ENCODE measurements at regions not wholly inside any gene's neighbourhood (a gene's known extent, or its start where the extent isn't known, plus 50 kb on each side); places are given as distances from the start of the nearest gene placed in this dataset.

DNA sequence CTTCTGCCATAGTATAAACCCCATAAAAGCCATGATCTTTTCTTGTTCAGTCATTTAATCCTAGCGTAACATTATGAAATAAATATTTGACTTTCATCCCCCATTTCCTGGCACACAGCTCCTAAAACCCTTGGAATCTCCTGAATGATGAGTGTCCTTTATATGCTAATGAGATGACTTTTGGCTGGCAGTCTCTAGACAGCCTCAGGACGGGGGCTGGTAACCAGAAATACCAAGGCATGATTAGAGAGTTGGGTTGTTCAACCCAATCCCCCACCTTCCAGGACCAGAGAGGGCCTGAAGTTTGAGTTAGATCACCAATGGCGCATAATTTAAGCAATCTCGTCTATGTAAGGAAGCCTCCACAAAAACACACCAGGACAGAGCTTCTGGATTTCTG lies 1246.1 kb upstream of the TENM4 start:
- Mint-ChIP-seq H3K4me1 (ENCODE audit: low read depth) (no peaks in the 10 kb centered on the region), H3K27me3 (no peaks in the 10 kb centered on the region), H3K9me3 (peaks cover 6% of the 10 kb centered on the region), H3K4me3 (no peak overlapping the region), H3K27ac (no peak overlapping the region), H3K36me3 (ENCODE audit: low read depth) (no peaks in the 10 kb centered on the region)
- ATAC-seq (no peak), DNase-seq (no peak)
- ChIA-PET POLR2A (no interaction called here), CTCF (no interaction called here)
- intact Hi-C loops (cut with micrococcal nuclease) = no loop called here
- no peak for TF ChIP-seq CTCF (IDR thresholded peaks at IDR 0.05)

- ChIA-PET CTCF (no interaction called here), POLR2A (no interaction called here)
- no peak overlapping the region for H3K27ac Mint-ChIP-seq
- H3K4me1 Mint-ChIP-seq (ENCODE audit: low read depth) = no peaks in the 10 kb centered on the region
- H3K27me3 Mint-ChIP-seq = no peaks in the 10 kb centered on the region
- intact Hi-C loops (cut with micrococcal nuclease) = no loop called here
- no peak for TF ChIP-seq CTCF (IDR thresholded peaks at IDR 0.05)
- H3K9me3 Mint-ChIP-seq = no peaks in the 10 kb centered on the region
- ATAC-seq (no peak), DNase-seq (no peak)
- H3K36me3 Mint-ChIP-seq (ENCODE audit: low read depth) = no peaks in the 10 kb centered on the region
- no peak overlapping the region for H3K4me3 Mint-ChIP-seq
Measured at GRCh38 chr11:80673566-80673965, 1232.7 kb upstream of the TENM4 start.

GRCh38 chr11:80669620-80670019 lies 1228.8 kb upstream of the TENM4 start:
- intact Hi-C loops (cut with micrococcal nuclease) = no loop called here
- Mint-ChIP-seq H3K27me3 (no peaks in the 10 kb centered on the region), H3K9me3 (peaks cover 2% of the 10 kb centered on the region), H3K4me1 (ENCODE audit: low read depth) (no peaks in the 10 kb centered on the region), H3K36me3 (ENCODE audit: low read depth) (no peaks in the 10 kb centered on the region), H3K27ac (no peak overlapping the region), H3K4me3 (no peak overlapping the region)
- no peak for ATAC-seq
- ChIA-PET POLR2A (no interaction called here), CTCF (no interaction called here)
- no peak for TF ChIP-seq CTCF (IDR thresholded peaks at IDR 0.05)
- no peak for DNase-seq

DNA sequence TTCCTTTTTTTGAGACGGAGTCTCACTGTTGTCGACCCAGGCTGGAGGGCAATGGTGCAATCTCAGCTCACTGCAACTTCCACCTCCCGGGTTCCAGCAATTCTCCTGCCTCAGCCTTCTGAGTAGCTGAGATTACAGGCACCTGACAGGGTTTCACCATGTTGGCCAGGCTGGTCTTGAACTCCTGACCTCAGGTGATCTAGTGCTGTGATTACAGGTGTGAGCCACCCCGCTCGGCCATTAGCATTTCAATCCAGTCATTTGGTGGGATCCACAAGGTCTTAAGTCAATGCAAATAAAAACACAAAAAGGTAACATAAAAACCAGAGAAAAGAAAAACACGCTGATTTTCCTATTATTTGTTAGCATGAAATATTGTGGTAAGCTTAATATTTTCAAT lies 1227.2 kb upstream of the TENM4 start:
- H3K4me3 Mint-ChIP-seq = no peak overlapping the region
- TF ChIP-seq CTCF (IDR thresholded peaks at IDR 0.05) = no peak
- ChIA-PET POLR2A (no interaction called here), CTCF (no interaction called here)
- no peak overlapping the region for H3K27ac Mint-ChIP-seq
- H3K9me3 Mint-ChIP-seq = peaks cover 2% of the 10 kb centered on the region
- no peak for ATAC-seq
- no peaks in the 10 kb centered on the region for H3K27me3 Mint-ChIP-seq
- no peaks in the 10 kb centered on the region for H3K36me3 Mint-ChIP-seq (ENCODE audit: low read depth)
- intact Hi-C loops (cut with micrococcal nuclease) = no loop called here
- DNase-seq = no peak
- H3K4me1 Mint-ChIP-seq (ENCODE audit: low read depth) = no peaks in the 10 kb centered on the region

DNA sequence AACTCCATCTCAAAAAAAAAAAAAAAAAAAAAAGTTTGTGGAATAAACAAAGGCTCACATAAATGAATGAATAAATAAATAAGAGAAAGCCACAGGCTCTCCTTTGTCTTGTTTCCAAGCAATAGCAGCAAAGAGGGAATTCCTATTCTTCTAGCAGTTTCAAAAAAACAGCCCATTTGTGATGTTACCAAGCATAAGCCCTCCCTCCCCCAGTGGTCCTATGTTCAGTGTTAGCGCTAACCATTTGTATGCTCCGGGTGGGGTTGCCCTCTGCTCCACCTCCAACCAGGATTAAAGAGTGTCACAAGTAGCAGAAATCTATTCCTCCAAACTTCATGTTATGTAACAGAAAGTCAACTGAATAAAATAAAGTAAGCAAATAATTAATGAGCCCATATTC lies 1215.0 kb upstream of the TENM4 start:
- intact Hi-C loops (cut with micrococcal nuclease) = no loop called here
- ChIA-PET CTCF (no interaction called here), POLR2A (no interaction called here)
- Mint-ChIP-seq H3K36me3 (ENCODE audit: low read depth) (no peaks in the 10 kb centered on the region), H3K27me3 (no peaks in the 10 kb centered on the region), H3K9me3 (peaks cover 13% of the 10 kb centered on the region), H3K4me3 (no peak overlapping the region), H3K27ac (no peak overlapping the region), H3K4me1 (ENCODE audit: low read depth) (no peaks in the 10 kb centered on the region)
- no peak for TF ChIP-seq CTCF (IDR thresholded peaks at IDR 0.05)
- no peak for ATAC-seq
- DNase-seq = no peak
